Fibroblast of skin of right biceps (primary cell): ENCODE measurements at regions not wholly inside any gene's neighbourhood (a gene's known extent, or its start where the extent isn't known, plus 50 kb on each side); places are given as distances from the start of the nearest gene placed in this dataset.
A peak's percentile ranks its signal among the peaks of the same experiment; 100 is the strongest.

ENCODE experiments used
- DNase-seq: peaks from one replicate; pipeline ENCODE4 v3.0.0-alpha.2; 2013

DNA sequence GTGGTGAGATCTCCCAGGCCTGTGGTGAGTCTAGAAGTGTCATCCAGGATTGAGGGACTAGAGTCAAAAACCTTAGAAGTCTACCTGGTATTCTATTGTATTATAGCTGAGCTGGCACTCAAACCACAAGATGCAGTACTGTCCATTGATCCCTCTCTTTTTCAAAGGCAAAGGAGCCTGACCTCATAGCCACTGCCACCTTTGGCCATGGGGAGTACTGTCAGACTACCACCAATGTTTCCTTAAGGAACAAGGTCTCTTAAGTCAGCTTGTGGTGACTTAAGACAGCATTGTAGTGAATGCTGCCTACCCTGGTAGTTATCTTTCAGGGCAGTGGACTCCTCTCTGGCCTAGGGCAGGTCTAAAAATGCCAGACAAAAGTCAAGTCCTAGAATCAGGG is 878.0 kb upstream of the MDGA2 start:
- DNase-seq: no peak

DNA sequence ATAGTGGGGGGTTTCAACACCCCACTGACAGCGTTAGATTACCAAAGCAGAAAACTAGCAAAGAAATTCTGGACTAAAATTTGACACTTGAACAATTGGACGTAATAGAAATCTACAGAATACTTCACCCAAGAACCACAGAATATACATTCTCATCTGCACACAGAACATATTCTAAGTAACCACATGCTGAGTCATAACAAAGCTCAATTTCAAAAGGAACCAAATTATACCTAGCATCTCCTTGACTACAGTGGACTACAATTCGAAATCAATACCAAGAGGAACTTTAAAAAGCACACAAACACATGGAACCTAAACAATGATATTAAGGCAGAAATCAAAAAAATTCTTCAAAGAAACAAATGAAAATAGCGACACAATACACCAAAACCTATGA is 871.6 kb upstream of the MDGA2 start:
- no peak for DNase-seq

- DNase-seq: no peak
Observed at GRCh38 chr14:48537600-48537999, 862.2 kb upstream of the MDGA2 start.

DNA sequence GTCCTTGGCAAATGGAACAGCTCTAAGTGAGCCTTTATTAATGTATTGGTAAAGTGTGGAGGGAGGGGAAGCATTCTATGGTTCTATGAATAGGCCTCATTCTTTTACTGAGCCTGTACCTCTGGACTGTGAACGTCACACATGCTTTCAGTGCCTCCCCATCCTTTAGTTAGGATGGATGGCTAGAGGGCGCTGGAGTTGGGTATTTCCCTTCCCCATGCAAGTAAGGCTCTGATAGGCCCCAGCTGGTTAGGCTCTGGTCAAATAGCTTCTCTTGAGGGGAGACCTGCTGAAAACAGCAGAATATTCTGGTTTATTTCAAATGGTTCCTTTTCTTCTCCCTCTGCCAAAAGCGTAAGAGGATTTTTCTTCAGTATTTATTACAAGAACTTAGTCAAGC is 860.9 kb upstream of the MDGA2 start:
- no peak for DNase-seq

DNA sequence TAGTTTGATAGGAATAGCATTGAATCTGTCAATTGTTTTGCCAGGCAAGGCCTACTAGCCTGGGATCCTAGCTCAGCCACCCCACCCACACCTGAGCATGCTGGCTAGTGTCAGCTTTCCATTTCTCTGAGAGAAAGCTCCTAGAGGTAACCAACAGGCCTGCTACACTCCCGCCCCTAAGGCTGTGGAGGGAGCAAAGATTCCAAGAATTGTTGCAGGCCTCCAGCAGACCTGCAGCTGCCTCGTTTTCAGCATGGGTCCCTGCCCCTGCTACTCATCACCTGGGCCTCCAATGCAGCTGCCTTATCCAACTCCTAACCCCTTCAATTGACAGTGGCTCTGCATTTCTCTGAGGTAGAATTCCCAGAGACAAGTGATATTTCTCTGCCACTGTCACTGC is 852.4 kb upstream of the MDGA2 start:
- no peak for DNase-seq

GRCh38 chr14:48526307-48526706 is 850.9 kb upstream of the MDGA2 start:
- DNase-seq: no peak

DNA sequence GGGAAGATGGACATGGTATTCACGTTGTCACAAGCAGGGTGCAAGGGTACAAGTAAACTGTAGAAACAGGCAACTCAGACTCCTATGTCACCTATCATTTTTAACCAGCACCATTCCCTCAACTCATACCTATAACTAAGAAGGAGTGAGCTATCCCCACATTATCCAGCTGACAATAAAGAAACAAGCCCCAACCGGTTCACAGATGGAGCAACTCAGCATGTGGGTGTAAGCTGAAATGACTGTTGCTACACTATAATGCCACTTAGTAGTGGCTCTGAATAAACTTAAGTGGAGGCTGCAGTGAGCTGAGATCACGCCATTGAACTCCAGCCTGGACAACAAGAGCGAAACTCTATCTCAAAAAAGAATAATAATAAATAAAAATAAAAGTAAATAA is 829.5 kb upstream of the MDGA2 start:
- no peak for DNase-seq

DNA sequence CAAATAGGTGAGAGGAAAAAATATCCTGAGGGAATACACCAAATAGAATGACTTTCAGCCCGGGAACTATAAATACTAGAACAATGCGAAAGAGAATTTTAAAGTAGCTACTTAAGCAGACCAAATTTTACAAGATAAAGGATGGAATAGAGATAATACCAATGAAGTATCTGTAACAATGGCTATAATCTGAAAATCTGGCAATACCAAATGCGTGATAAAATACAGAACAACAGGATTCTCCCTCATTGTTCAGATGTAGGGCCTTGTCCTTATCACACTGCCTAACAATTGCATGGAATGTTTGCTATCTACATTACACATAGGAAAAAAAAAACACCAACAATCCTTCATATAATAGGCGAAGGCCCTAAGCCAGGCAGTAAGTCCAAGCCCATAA is 815.4 kb upstream of the MDGA2 start:
- no peak for DNase-seq

DNA sequence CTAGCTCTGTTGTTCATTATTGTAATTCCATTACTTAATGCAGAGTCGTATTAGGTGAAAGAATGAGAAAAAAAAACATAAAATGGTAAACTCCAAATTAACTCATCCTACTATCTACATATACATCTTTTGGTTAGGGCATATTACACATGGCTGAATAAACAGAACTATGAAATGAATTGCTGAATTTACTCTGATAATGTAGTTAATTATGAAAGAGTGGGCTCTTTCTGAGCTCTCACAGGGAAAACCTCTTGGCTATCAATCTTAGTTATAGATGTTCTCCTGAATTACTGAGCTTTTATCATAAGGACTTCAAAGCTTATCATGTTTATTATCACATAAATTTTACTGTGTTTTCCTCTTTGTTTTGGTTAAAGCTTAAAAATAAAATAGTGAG is 798.5 kb upstream of the MDGA2 start:
- DNase-seq: no peak

- DNase-seq: no peak
Observed at GRCh38 chr14:48456051-48456450, 780.6 kb upstream of the MDGA2 start.

DNA sequence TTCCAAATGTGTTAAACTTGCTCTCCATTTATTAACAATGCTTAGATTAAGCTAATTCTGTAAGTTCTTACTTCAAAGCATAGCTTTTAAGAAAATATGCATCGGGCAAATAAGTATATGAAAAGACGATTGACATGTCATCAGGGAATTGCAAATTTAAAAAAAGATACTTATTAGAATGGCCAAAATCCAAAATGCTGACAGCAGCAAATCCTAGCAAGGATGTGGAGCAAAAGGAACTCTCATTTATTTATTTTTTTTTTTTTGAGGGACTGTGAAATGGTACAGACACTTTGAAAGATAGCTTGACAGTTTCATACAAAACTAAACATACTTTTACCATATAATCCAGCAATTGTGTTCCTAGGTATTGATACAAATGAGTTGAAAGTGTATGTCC is 779.5 kb upstream of the MDGA2 start:
- DNase-seq: no peak

DNA sequence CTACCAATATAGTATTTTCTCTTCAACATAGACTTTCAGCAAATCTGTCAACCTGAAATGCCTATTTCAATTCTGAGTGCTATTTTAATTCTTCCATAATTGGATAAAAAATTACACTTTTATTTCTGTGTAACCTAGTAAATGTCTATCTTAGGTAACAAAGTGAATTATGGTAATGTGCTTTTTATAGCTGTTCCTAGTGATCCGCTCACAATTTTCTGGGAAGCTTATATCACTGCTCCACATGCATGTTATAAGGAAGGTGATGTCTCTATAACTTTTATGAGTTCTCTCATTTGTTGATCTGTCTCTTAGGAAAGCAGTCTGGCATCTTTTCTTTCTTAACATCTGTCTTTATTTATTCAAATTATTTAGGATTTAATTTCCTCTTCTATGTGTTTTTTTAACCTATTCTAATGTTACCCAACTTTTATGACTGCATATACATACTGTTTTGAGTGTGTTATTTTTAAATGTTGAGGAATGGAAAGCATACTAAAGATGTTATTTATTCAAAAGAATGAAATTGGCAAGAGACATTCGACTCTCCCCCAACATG is 777.1 kb upstream of the MDGA2 start:
- no peak for DNase-seq

- no peak for DNase-seq
Observed at GRCh38 chr14:48435221-48435620, 759.8 kb upstream of the MDGA2 start.

GRCh38 chr14:48430805-48431204 is 755.4 kb upstream of the MDGA2 start:
- no peak for DNase-seq

GRCh38 chr14:48429512-48429911 is 754.1 kb upstream of the MDGA2 start:
- DNase-seq: no peak

- DNase-seq: no peak
Observed at GRCh38 chr14:48417715-48418500, 742.5 kb upstream of the MDGA2 start.

DNA sequence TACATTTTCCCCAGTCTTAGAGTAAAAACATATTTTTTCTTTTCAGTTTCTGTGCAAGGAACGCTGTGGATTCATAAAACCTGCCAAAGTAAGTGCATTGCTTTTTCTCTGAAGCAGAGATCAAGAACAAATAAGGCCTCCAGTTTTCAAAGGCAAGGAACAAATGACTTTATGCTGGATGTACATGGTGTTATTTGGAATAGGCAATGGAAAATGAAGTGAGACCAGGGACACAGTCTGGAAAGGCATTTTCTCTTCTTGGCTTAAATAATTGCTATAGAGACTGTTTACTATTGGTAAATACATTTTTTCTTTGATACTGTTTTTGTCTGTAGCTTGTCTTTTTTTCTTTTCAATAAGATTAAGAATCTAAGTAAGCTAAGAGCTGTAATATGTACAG is 725.9 kb upstream of the MDGA2 start:
- no peak for DNase-seq

GRCh38 chr14:48398675-48399282 is 723.4 kb upstream of the MDGA2 start:
- DNase-seq: peak; percentile 11

DNA sequence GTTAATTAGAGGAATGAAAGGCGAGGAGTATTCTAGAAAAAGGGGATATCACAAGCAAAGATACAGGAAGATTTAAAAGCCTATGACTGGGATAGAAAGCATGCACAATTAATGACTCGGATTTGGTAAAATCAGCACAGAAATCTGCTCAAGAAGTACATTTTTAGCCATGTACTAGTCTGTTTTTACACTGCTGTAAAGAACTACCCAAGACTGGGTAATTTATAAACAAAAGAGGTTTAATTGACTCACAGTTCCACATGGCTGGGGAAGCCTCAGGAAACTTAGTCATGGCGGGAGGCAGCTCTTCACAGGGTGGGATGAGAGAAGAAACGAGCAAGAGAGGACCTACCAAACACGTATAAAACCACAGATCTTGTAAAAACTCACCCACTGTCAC is 716.3 kb upstream of the MDGA2 start:
- DNase-seq: no peak

- no peak for DNase-seq
Observed at GRCh38 chr14:48390346-48390745, 714.9 kb upstream of the MDGA2 start.

DNA sequence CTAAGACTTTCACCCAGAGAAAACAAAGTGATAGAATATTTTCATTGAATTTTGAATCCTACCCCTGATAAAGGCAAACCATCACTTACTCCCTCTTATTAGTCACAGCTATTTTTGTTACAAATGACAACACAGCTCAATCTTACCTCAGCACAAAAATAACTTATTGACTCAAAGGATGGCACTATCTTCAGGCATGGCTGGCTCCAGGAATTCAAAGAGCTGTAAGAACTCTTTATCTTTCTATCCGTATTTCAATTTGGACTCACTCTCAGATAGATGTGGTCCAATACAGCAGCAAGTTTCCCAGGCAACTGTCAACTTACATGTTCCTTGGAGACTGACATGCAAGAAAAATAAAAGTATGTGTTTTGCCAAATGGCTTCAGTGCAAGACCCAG is 709.4 kb upstream of the MDGA2 start:
- DNase-seq: no peak

- DNase-seq: no peak
Observed at GRCh38 chr14:48382961-48383360, 707.6 kb upstream of the MDGA2 start.

GRCh38 chr14:48378541-48378940 is 703.1 kb upstream of the MDGA2 start:
- DNase-seq: no peak

- DNase-seq: no peak
Observed at GRCh38 chr14:48373981-48374380, 698.6 kb upstream of the MDGA2 start.

DNA sequence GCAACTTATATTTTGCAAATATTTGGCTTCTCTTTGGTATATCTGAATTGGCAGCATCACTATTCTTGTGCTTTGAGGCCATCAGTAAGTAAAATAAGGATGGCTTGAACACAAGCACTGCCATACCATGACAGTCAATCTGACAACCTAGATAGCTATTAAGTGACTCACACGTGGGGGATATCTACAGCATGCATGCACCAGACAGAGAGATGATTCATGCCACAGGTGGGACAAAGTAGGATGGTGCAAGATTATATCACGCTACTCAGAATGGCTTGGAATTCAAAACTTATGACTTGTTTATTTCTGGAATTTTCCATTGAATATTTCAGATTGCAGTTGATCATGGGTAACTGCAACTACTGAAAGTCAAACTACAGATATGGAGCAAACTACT is 675.6 kb upstream of the MDGA2 start:
- peak; percentile 8 for DNase-seq
